Pancreas (tissue), 10 donors: ENCODE measurements at regions not wholly inside any gene's neighbourhood (a gene's known extent, or its start where the extent isn't known, plus 50 kb on each side); places are given as distances from the start of the nearest gene placed in this dataset.

Experiments used
- ATAC-seq, 4 donors: fragments of 200-7000 bp; cut with Tn5 transposase; one replicate each; pipeline versions ENCODE4 v1.8.0 to v1.9.1; 2020; ENCODE audit warnings: mild to moderate bottlenecking in 4 of 4, moderate library complexity in 4 of 4
- DNase-seq, 6 donors: peaks; one replicate each; pipeline ENCODE4 v3.0.0-alpha.2; 2020
- FAIRE-seq: peaks from 2 replicates; lab custom pipeline; 2012; peaks lifted over from hg19 to GRCh38; lab: Jason Lieb, UNC
- H3K27ac ChIP-seq, 4 donors: fragments of 200-600 bp; sonication (generic); 1 replicate in 3 of 4; 2 replicates in 1 of 4; pipeline versions ENCODE4 v1.5.0 to v1.8.0; 2020
- H3K27me3 ChIP-seq, 4 donors: fragments of 200-600 bp; one replicate each; pipeline ENCODE4 v1.8.0; 2021
- H3K36me3 ChIP-seq, 3 donors: fragments of 200-600 bp; sonication (generic) in 1 of 3; one replicate each; pipeline versions ENCODE4 v1.5.0 to v1.8.0; 2020 to 2021
- H3K4me1 ChIP-seq, 3 donors: fragments of 200-600 bp; one replicate each; pipeline ENCODE4 v1.8.0; 2021
- H3K4me3 ChIP-seq, 4 donors: fragments of 200-600 bp; sonication (generic) in 2 of 4; one replicate each; pipeline versions ENCODE4 v1.5.0 to v1.8.0; 2020 to 2021
- H3K9me3 ChIP-seq, 4 donors: fragments of 200-600 bp; one replicate each; pipeline ENCODE4 v1.8.0; 2021
- WGBS, 2 donors: extraction: QIAGEN DNeasy Blood & Tissue Kit; methylation state at CpG; one replicate each; pipeline ENCODE4 v1.1.7; 2013; 5-methylcytosine and 5-hydroxymethylcytosine counted together
- intact Hi-C, 3 donors: fragments of 100-400 bp; cut with DNase I; formaldehyde crosslinking; loops; one replicate each; pipeline versions ENCODE4 v1.11.1 to v1.14.2; 2022
- TF ChIP-seq, protein P1 (sequence below), 4 donors: fragments of 200-600 bp; sonication (generic) in 3 of 4; IDR thresholded peaks; one replicate each; pipeline versions ENCODE4 v1.5.0 to v1.8.0; 2021; ENCODE audit warnings: antibody characterized with exemption in 4 of 4
- donor health status: healthy with polysubstance abuse.
- donor health status: DM: no; HTN: no; CAD: no; lungs with moderate emphysema.
- donor health status: DM: no; HTN: no; CAD: no.
- donor health status: control.
- donor health status: control.
- donor health status: Bipolar disorder and iron deficiency.
- donor health status: DM: yes; HTN: yes; CAD: no.
- donor health status: DM: no; HTN: no; CAD: no.
- donor health status: DM: no; HTN: no; CAD: no.
- donor health status: DM: yes; HTN: yes; CAD: no.

- no peak overlapping the region for H3K27ac ChIP-seq
- WGBS, 2 donors, result 93 to 96% methylated on average over 3 of the region's 3 CpGs
- no peaks in the 10 kb centered on the region for H3K36me3 ChIP-seq
- intact Hi-C loops, result no loop called here
- no peak for DNase-seq
- TF ChIP-seq, protein P1, sequence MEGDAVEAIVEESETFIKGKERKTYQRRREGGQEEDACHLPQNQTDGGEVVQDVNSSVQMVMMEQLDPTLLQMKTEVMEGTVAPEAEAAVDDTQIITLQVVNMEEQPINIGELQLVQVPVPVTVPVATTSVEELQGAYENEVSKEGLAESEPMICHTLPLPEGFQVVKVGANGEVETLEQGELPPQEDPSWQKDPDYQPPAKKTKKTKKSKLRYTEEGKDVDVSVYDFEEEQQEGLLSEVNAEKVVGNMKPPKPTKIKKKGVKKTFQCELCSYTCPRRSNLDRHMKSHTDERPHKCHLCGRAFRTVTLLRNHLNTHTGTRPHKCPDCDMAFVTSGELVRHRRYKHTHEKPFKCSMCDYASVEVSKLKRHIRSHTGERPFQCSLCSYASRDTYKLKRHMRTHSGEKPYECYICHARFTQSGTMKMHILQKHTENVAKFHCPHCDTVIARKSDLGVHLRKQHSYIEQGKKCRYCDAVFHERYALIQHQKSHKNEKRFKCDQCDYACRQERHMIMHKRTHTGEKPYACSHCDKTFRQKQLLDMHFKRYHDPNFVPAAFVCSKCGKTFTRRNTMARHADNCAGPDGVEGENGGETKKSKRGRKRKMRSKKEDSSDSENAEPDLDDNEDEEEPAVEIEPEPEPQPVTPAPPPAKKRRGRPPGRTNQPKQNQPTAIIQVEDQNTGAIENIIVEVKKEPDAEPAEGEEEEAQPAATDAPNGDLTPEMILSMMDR (IDR thresholded peaks at IDR 0.05), result no peak
- no peaks in the 10 kb centered on the region for H3K4me1 ChIP-seq
- ATAC-seq, result no peak
- no peaks in the 10 kb centered on the region for H3K9me3 ChIP-seq
- no peak overlapping the region for H3K4me3 ChIP-seq
- FAIRE-seq, result no peak
- H3K27me3 ChIP-seq, result no peaks in the 10 kb centered on the region
Measured at GRCh38 chr4:76841026-76841425, 56.9 kb downstream of the SOWAHB start.

DNA sequence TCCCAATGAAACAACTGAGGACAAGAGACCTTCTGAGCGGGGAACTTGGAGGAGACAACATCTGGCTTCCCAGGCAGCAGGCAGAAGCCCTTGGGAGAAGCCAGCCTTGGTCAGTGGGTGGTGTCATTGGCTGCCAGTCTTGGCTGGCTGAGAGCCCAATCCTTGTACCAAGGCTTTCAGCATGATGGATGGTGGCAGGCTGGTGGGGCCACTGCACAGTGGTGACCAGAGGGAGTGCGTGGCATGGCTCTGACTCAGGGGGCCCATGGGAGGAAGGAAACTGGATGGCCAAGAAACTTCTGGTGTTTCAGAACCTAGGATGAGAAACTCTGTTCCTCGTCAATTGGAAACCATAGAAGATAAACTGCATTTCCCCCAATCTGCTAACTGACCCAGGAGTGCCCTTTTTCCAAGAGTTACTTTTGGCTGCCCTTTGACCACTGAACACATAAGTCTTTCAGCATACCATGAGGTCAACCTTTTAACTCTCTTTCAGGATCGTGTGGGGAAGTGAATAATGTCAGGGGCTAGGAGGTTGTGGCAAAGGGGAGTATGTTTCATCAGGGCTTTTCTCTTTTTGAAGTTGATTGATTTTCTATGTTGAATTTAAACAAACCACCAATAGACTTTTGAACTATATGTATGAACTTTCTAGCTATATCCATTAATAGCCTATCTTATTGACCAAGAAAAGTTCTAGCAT, 60.9 kb downstream of the SOWAHB start:
- Histone ChIP-seq H3K9me3 (no peaks in the 10 kb centered on the region), H3K36me3 (no peaks in the 10 kb centered on the region), H3K27me3 (no peaks in the 10 kb centered on the region), H3K4me3 (no peak overlapping the region), H3K4me1 (no peaks in the 10 kb centered on the region), H3K27ac (no peak overlapping the region)
- intact Hi-C loops, result no loop called here
- DNase-seq (peak in 1 of 6 donors; percentile 24), FAIRE-seq (no peak), ATAC-seq (no peak)
- 48 to 50% methylated on average over 4 of the region's 4 CpGs for WGBS, 2 donors
- TF ChIP-seq, protein P1 (IDR thresholded peaks at IDR 0.05), result no peak
